ENCODE measurements at regions not wholly inside any gene's neighbourhood (a gene's known extent, or its start where the extent isn't known, plus 50 kb on each side); places are given as distances from the start of the nearest gene placed in this dataset.

DNA sequence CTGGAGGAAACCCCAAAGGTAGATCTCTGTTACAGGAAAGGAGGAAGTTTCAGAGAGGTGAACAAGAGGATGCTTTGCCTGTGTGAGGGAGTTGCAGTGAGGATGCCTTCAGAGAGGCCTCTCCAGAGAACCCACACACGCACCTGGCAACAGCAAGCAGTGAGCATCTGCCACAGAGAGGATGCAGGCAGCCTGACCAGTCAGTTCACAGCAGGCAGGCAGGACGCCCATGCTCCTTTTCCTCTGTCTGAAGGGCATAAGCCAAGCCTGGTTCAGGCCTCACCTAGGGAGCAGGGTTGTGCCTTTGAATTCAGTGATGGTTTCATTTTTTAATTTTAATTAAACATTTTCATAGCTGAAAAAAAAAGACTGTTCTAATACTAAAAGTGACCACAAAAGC lies 346.0 kb upstream of the MARCKS start:
- no TSS peak for BruUV-seq (replicated peaks)
- CTCF ChIA-PET = no interaction called here
- no peak overlapping the region for H3K27ac ChIP-seq (ENCODE audit: low read length)
- no peak for TF ChIP-seq CTCF (IDR thresholded peaks at IDR 0.05)
- TF ChIP-seq, protein P1, sequence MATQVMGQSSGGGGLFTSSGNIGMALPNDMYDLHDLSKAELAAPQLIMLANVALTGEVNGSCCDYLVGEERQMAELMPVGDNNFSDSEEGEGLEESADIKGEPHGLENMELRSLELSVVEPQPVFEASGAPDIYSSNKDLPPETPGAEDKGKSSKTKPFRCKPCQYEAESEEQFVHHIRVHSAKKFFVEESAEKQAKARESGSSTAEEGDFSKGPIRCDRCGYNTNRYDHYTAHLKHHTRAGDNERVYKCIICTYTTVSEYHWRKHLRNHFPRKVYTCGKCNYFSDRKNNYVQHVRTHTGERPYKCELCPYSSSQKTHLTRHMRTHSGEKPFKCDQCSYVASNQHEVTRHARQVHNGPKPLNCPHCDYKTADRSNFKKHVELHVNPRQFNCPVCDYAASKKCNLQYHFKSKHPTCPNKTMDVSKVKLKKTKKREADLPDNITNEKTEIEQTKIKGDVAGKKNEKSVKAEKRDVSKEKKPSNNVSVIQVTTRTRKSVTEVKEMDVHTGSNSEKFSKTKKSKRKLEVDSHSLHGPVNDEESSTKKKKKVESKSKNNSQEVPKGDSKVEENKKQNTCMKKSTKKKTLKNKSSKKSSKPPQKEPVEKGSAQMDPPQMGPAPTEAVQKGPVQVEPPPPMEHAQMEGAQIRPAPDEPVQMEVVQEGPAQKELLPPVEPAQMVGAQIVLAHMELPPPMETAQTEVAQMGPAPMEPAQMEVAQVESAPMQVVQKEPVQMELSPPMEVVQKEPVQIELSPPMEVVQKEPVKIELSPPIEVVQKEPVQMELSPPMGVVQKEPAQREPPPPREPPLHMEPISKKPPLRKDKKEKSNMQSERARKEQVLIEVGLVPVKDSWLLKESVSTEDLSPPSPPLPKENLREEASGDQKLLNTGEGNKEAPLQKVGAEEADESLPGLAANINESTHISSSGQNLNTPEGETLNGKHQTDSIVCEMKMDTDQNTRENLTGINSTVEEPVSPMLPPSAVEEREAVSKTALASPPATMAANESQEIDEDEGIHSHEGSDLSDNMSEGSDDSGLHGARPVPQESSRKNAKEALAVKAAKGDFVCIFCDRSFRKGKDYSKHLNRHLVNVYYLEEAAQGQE (IDR thresholded peaks at IDR 0.05; ENCODE audit: insufficient read depth in 1 of 2, low read depth in 2 of 2, low read length in 1 of 2) = no peak
- TF ChIP-seq SIN3A (IDR thresholded peaks at IDR 0.05; ENCODE audit: borderline replicate concordance, insufficient read depth, low read depth, low read length) = no peak
- no peak for TF ChIP-seq TCF7L2 (IDR thresholded peaks at IDR 0.05; ENCODE audit: low read depth, low read length)
- TF ChIP-seq POLR2AphosphoS5 (IDR thresholded peaks at IDR 0.05; ENCODE audit: low read depth, low read length) = no peak
- intact Hi-C loops (cut with micrococcal nuclease; ENCODE audit: unreplicated experiment) = no loop called here
- H3K9me3 ChIP-seq (ENCODE audit: control insufficient read depth, insufficient read depth, low read depth, low read length) = no peaks in the 10 kb centered on the region
- in situ Hi-C loops (cut with HindIII; ENCODE audit: low pct_unique_long_range_greater_than_20kb, low sequenced_read_pairs) = no loop called here
- no peaks in the 10 kb centered on the region for H3K36me3 ChIP-seq (ENCODE audit: control insufficient read depth, insufficient read depth, low read length)
- H3K4me1 ChIP-seq (ENCODE audit: control insufficient read depth, insufficient read depth, low read length) = no peaks in the 10 kb centered on the region
- no peaks in the 10 kb centered on the region for H3K27me3 ChIP-seq (ENCODE audit: control insufficient read depth, insufficient read depth, low read length)
- POLR2A ChIA-PET = no interaction called here
- H3K4me3 ChIP-seq (ENCODE audit: low read depth in 2 of 2, low read length in 2 of 2) = no peak overlapping the region
- DNase-seq (ENCODE audit: low read depth, low spot score) = no peak
- ATAC-seq = no peak

DNA sequence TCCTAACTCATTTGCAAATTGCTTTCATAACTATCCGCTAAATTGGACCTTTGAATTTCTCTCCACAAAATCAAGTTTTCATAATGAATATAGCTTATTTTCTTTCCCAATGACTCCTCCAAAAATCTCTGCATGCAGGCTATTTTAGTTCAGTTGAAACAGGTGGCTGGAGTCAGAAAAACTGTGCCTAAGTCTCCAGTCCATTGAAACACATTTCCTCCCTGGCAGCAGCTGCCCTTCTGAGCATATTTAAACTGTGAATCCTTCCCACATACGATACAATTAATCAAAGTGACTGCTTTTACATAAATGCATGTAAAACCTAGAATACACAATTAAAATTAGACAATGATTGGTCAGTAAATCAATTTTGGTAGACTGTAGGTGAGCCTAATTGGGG lies 344.6 kb upstream of the MARCKS start:
- Histone ChIP-seq H3K27me3 (ENCODE audit: control insufficient read depth, insufficient read depth, low read length) (no peaks in the 10 kb centered on the region), H3K9me3 (ENCODE audit: control insufficient read depth, insufficient read depth, low read depth, low read length) (no peaks in the 10 kb centered on the region), H3K36me3 (ENCODE audit: control insufficient read depth, insufficient read depth, low read length) (no peaks in the 10 kb centered on the region), H3K4me3 (ENCODE audit: low read depth in 2 of 2, low read length in 2 of 2) (no peak overlapping the region), H3K27ac (ENCODE audit: low read length) (no peak overlapping the region), H3K4me1 (ENCODE audit: control insufficient read depth, insufficient read depth, low read length) (no peaks in the 10 kb centered on the region)
- no TSS peak for BruUV-seq (replicated peaks)
- DNase-seq (ENCODE audit: low read depth, low spot score) (no peak), ATAC-seq (no peak)
- CTCF ChIA-PET = no interaction called here
- in situ Hi-C loops (cut with HindIII; ENCODE audit: low pct_unique_long_range_greater_than_20kb, low sequenced_read_pairs) (no loop called here), intact Hi-C loops (cut with micrococcal nuclease; ENCODE audit: unreplicated experiment) (no loop called here)
- POLR2A ChIA-PET = interaction anchor here (0.5 kb wide), 1 partner anchor 1094 kb away, joined by 3 read pairs; no protein-coding TSS in a partner anchor
- TF ChIP-seq POLR2AphosphoS5 (IDR thresholded peaks at IDR 0.05; ENCODE audit: low read depth, low read length) = no peak
- TF ChIP-seq, protein P1 (IDR thresholded peaks at IDR 0.05; ENCODE audit: insufficient read depth in 1 of 2, low read depth in 2 of 2, low read length in 1 of 2) = no peak
- no peak for TF ChIP-seq CTCF (IDR thresholded peaks at IDR 0.05)
- no peak for TF ChIP-seq SIN3A (IDR thresholded peaks at IDR 0.05; ENCODE audit: borderline replicate concordance, insufficient read depth, low read depth, low read length)
- no peak for TF ChIP-seq TCF7L2 (IDR thresholded peaks at IDR 0.05; ENCODE audit: low read depth, low read length)
